Type B pancreatic cell (in vitro differentiated cells): ENCODE measurements at regions not wholly inside any gene's neighbourhood (a gene's known extent, or its start where the extent isn't known, plus 50 kb on each side); places are given as distances from the start of the nearest gene placed in this dataset.

Experiments
- DNase-seq: peaks from one replicate; pipeline ENCODE4 v3.0.0; 2021; ENCODE audit warnings: mixed read lengths; ENCODE audit not compliant: unreplicated experiment; ENCODE audit errors: extremely low spot score
- H3K27ac Mint-ChIP-seq: 2 replicates; pipeline ENCODE4 v1.8.0; 2021; ENCODE audit warnings: mild to moderate bottlenecking, mixed read lengths
- H3K27me3 Mint-ChIP-seq: 2 replicates; pipeline ENCODE4 v1.8.0; 2021; ENCODE audit warnings: mixed read lengths
- H3K36me3 Mint-ChIP-seq: 2 replicates; pipeline ENCODE4 v1.8.0; 2021; ENCODE audit warnings: mixed read lengths
- H3K4me1 Mint-ChIP-seq: one replicate; pipeline ENCODE4 v1.8.0; 2021; ENCODE audit warnings: mixed read lengths; ENCODE audit not compliant: unreplicated experiment
- H3K4me3 Mint-ChIP-seq: 2 replicates; pipeline ENCODE4 v1.8.0; 2021; ENCODE audit warnings: mild to moderate bottlenecking, mixed read lengths
- H3K9me3 Mint-ChIP-seq: 2 replicates; pipeline ENCODE4 v1.8.0; 2021; ENCODE audit warnings: mixed read lengths
- TF ChIP-seq, protein P1 (sequence below): fragments of 200-600 bp; sonication (generic); conservative IDR thresholded peaks from 2 replicates; pipeline ENCODE4 v1.5.0; 2021; ENCODE audit warnings: antibody characterized with exemption, mild to moderate bottlenecking

DNA sequence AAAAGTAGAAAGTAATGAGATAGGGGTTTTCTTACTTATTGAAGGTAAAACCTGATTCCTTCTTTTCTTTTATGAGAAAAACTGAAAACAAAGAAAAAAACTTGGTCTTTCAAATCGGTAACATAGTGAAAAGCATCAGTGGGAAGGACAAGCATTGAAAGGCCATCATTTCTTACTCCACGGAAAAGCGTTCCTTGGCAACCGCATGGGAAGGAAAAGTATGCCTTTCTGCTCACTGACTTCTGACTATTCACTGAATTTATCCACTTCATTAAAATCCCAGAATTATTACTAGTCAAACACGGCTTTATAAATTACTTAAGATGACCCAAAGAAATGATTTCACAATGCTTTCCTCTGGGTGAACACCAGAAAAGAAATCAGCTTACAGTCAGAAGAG, 646.7 kb downstream of the TLL1 start:
- no peak for DNase-seq
- no peak overlapping the region for H3K27ac Mint-ChIP-seq
- H3K27me3 Mint-ChIP-seq: no peaks in the 10 kb centered on the region
- H3K4me3 Mint-ChIP-seq: no peak overlapping the region
- H3K4me1 Mint-ChIP-seq: no peaks in the 10 kb centered on the region
- H3K9me3 Mint-ChIP-seq: no peaks in the 10 kb centered on the region
- TF ChIP-seq, protein P1, sequence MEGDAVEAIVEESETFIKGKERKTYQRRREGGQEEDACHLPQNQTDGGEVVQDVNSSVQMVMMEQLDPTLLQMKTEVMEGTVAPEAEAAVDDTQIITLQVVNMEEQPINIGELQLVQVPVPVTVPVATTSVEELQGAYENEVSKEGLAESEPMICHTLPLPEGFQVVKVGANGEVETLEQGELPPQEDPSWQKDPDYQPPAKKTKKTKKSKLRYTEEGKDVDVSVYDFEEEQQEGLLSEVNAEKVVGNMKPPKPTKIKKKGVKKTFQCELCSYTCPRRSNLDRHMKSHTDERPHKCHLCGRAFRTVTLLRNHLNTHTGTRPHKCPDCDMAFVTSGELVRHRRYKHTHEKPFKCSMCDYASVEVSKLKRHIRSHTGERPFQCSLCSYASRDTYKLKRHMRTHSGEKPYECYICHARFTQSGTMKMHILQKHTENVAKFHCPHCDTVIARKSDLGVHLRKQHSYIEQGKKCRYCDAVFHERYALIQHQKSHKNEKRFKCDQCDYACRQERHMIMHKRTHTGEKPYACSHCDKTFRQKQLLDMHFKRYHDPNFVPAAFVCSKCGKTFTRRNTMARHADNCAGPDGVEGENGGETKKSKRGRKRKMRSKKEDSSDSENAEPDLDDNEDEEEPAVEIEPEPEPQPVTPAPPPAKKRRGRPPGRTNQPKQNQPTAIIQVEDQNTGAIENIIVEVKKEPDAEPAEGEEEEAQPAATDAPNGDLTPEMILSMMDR: no peak
- H3K36me3 Mint-ChIP-seq: no peaks in the 10 kb centered on the region

DNA sequence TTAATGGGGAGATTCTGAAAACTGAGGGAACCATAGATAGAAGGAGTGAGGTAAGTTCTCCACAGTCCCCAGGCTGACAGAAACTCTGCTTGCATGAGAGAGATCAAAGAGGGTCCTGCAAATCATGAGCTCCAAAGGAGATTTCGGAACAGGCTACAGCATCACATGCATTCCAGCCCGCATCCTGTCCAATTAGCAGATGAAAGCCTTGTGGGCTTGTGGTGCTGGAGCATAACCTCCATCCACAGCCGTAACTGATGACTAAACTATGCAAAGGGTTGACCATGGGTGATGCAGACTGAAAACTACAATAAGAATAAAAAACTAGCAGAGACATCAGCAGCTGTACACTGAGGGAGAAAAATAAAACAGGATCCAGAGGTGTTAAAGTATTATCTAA, 654.5 kb downstream of the TLL1 start:
- no peak for DNase-seq
- no peaks in the 10 kb centered on the region for H3K4me1 Mint-ChIP-seq
- TF ChIP-seq, protein P1: no peak
- H3K9me3 Mint-ChIP-seq: no peaks in the 10 kb centered on the region
- H3K27ac Mint-ChIP-seq: no peak overlapping the region
- H3K36me3 Mint-ChIP-seq: no peaks in the 10 kb centered on the region
- no peaks in the 10 kb centered on the region for H3K27me3 Mint-ChIP-seq
- no peak overlapping the region for H3K4me3 Mint-ChIP-seq

DNA sequence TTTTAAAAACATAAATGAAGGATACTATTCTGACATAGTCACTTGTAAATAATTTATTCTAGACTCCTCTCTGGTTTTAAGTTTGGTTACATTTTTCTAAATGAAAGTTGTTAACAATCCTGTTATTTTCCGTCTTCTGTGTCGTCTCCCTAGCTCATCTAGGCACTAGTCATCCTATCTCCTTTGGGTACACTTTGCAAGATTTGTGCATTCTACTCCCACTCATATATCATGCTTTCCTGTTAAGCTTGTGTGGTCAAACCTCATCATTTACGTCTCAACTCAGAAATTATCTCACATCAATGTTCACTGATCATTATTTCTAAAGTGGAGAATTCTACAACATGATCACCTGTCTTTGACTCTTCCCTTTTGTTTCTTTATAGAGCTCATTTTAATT, 658.7 kb downstream of the TLL1 start:
- TF ChIP-seq, protein P1: no peak
- Mint-ChIP-seq H3K36me3 (no peaks in the 10 kb centered on the region), H3K27me3 (no peaks in the 10 kb centered on the region), H3K4me1 (no peaks in the 10 kb centered on the region), H3K9me3 (no peaks in the 10 kb centered on the region), H3K4me3 (no peak overlapping the region), H3K27ac (no peak overlapping the region)
- DNase-seq: no peak

GRCh38 chr4:166535865-166536264, 662.8 kb downstream of the TLL1 start:
- Mint-ChIP-seq H3K4me1 (no peaks in the 10 kb centered on the region), H3K4me3 (no peak overlapping the region), H3K36me3 (no peaks in the 10 kb centered on the region), H3K27ac (no peak overlapping the region), H3K9me3 (no peaks in the 10 kb centered on the region), H3K27me3 (no peaks in the 10 kb centered on the region)
- DNase-seq: no peak
- TF ChIP-seq, protein P1: no peak

DNA sequence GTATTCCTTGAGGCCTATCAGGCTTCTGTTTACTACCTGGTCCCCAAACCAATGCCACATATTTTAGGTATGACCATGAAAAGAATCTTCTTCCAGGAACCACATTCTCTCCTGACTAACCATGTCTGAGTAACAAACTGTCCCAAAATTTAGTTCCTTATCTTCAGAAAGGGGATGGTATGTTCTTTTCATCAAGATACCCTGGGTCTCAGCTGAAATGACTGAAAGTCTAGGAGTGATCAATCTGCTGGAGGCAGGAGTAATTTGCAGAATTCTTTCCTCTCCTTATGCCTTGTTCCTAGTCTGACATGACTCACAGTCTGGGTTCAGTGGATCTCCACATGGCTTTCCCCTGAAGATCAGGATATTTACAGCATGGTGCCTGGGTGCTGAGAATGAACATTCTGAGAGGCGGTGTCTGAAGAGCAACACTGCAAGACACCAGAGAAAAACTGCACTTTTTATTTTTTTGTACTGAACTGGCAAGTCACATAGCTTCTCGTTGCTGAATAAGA, 665.5 kb downstream of the TLL1 start:
- Mint-ChIP-seq H3K27me3 (no peaks in the 10 kb centered on the region), H3K36me3 (no peaks in the 10 kb centered on the region), H3K4me1 (no peaks in the 10 kb centered on the region), H3K9me3 (no peaks in the 10 kb centered on the region), H3K4me3 (no peak overlapping the region), H3K27ac (no peak overlapping the region)
- TF ChIP-seq, protein P1: no peak
- no peak for DNase-seq

DNA sequence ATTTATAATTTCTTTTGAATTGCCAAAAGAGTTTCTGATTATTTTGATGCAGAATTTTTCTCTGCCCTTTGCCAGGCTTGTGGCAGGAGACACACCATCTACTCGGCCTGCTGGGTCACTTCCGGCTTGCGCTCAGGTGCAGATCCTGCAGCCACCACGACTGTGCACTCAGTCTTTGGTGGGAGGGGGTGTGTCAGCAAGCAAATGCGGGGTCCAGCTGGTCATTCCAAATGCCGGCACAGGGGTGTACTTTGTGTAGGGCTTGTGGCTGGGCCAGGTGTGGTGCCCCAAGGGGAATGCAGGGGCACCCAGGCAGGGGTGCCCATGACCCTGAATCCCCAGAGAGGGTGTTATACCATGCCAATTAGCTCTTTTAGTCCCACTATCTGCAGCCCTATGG, 673.0 kb downstream of the TLL1 start:
- Mint-ChIP-seq H3K27me3 (no peaks in the 10 kb centered on the region), H3K36me3 (no peaks in the 10 kb centered on the region), H3K4me3 (no peak overlapping the region), H3K4me1 (no peaks in the 10 kb centered on the region), H3K9me3 (no peaks in the 10 kb centered on the region), H3K27ac (no peak overlapping the region)
- DNase-seq: no peak
- TF ChIP-seq, protein P1: no peak
